Tibial nerve (tissue), 4 donors: ENCODE measurements at regions not wholly inside any gene's neighbourhood (a gene's known extent, or its start where the extent isn't known, plus 50 kb on each side); places are given as distances from the start of the nearest gene placed in this dataset.

Source experiments
- DNase-seq, 2 donors: peaks; one replicate each; pipeline ENCODE4 v3.0.0-alpha.2; 2019; ENCODE audit warnings: low spot score in 2 of 2
- H3K27ac ChIP-seq, 4 donors: fragments of 200-600 bp; sonication (generic) in 3 of 4; one replicate each; pipeline ENCODE4 v1.5.1; 2017 to 2019; ENCODE audit warnings: mild to moderate bottlenecking in 1 of 4
- H3K27me3 ChIP-seq, 2 donors: fragments of 200-600 bp; sonication (generic) in 1 of 2; one replicate each; pipeline versions ENCODE4 v1.5.1 to v1.6.0; 2017 to 2019
- H3K36me3 ChIP-seq, 3 donors: fragments of 200-600 bp; sonication (generic); one replicate each; pipeline ENCODE4 v1.5.1; 2018 to 2019
- H3K4me1 ChIP-seq, 4 donors: fragments of 200-600 bp; sonication (generic) in 3 of 4; one replicate each; pipeline ENCODE4 v1.5.1; 2017 to 2019
- H3K4me3 ChIP-seq, 4 donors: fragments of 200-600 bp; sonication (generic) in 3 of 4; one replicate each; pipeline ENCODE4 v1.5.1; 2017 to 2019; ENCODE audit warnings: mild to moderate bottlenecking in 1 of 4, moderate library complexity in 1 of 4
- H3K9me3 ChIP-seq, 4 donors: fragments of 200-600 bp; sonication (generic) in 3 of 4; one replicate each; pipeline ENCODE4 v1.5.1; 2017 to 2019
- EP300 ChIP-seq, 2 donors: sonication (generic); formaldehyde crosslinking; IDR thresholded peaks; one replicate each; pipeline ENCODE4 v1.6.1; 2017; ENCODE audit warnings: antibody characterized with exemption in 2 of 2, mild to moderate bottlenecking in 1 of 2
- POLR2A ChIP-seq, 2 donors: fragments of 450-650 bp; IDR thresholded peaks; one replicate each; pipeline ENCODE4 v1.6.1; 2017; ENCODE audit warnings: antibody characterized with exemption in 2 of 2, mild to moderate bottlenecking in 2 of 2, moderate library complexity in 2 of 2
- WGBS, 2 donors: methylation state at CpG; one replicate each; pipeline ENCODE4 v1.1.5; 2018; 5-methylcytosine and 5-hydroxymethylcytosine counted together
- TF ChIP-seq, protein P1 (sequence below), 5 experiments: fragments of 200-600 bp in 3 of 5; fragments of 450-650 bp in 2 of 5; sonication (generic) in 3 of 5; IDR thresholded peaks; one replicate each; pipeline ENCODE4 v1.5.1; 2016 to 2019; ENCODE audit warnings: antibody characterized with exemption in 5 of 5, mild to moderate bottlenecking in 3 of 5, moderate library complexity in 2 of 5

DNA sequence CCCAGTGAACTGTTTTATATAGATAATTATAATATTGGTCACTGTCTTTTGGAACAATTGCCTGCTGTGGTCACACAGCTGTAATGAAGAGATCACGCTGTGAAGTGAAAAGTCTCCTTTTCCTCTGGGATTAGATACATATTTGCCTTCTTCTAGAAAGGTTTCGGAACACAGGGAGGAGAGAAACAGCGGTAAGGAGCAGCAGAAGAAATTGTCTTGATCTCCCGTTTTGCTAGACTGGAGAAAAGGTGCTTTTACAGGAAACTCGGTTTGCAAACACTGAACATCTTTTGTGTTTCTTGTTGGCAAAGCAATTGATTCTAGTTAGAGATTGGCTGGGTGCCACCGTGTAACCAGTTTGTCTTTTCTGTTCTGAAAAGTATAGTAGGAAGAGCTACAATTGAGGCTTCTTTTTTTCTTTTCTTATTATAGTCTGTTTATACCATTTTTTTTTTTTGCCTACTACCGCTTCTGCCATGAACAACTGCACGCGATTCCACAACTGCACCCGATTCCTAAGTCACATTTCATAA is 404.1 kb upstream of the ID4 start:
- Histone ChIP-seq H3K4me1 (peaks cover 0 to 10% (median 0%) of the 10 kb centered on the region in 4 donors), H3K27me3 (no peaks in the 10 kb centered on the region), H3K27ac (no peak overlapping the region), H3K4me3 (no peak overlapping the region), H3K36me3 (no peaks in the 10 kb centered on the region), H3K9me3 (peaks cover 0 to 5% (median 0%) of the 10 kb centered on the region in 4 donors)
- WGBS, 2 donors, result 49 to 58% methylated on average over 10 of the region's 10 CpGs
- no peak for DNase-seq
- no peak for TF ChIP-seq POLR2A (IDR thresholded peaks at IDR 0.05)
- TF ChIP-seq EP300 (IDR thresholded peaks at IDR 0.05), result no peak
- TF ChIP-seq, protein P1, sequence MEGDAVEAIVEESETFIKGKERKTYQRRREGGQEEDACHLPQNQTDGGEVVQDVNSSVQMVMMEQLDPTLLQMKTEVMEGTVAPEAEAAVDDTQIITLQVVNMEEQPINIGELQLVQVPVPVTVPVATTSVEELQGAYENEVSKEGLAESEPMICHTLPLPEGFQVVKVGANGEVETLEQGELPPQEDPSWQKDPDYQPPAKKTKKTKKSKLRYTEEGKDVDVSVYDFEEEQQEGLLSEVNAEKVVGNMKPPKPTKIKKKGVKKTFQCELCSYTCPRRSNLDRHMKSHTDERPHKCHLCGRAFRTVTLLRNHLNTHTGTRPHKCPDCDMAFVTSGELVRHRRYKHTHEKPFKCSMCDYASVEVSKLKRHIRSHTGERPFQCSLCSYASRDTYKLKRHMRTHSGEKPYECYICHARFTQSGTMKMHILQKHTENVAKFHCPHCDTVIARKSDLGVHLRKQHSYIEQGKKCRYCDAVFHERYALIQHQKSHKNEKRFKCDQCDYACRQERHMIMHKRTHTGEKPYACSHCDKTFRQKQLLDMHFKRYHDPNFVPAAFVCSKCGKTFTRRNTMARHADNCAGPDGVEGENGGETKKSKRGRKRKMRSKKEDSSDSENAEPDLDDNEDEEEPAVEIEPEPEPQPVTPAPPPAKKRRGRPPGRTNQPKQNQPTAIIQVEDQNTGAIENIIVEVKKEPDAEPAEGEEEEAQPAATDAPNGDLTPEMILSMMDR (IDR thresholded peaks at IDR 0.05), result no peak

DNA sequence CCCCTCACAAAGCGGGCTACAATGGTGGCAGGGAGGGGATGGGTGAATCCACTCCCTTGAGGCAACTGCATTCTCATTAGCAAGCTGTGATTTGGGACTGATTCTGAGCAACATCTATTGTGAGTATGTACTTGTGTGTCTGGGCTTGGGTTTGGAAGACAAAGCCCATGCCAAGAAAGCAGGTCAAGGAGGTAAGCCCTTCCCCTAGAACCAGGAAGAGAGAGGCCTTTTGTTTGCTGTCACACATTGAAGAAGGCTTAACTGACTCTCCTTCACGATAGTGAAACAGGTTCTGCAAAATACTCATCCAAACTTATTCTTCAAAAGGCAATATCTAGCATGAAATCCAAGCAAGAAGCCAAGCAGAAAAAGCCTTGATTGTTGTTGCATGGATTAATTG is 403.1 kb upstream of the ID4 start:
- Histone ChIP-seq H3K4me3 (no peak overlapping the region), H3K36me3 (no peaks in the 10 kb centered on the region), H3K27me3 (no peaks in the 10 kb centered on the region), H3K9me3 (no peaks in the 10 kb centered on the region), H3K27ac (no peak overlapping the region), H3K4me1 (peaks cover 0 to 10% (median 0%) of the 10 kb centered on the region in 4 donors)
- WGBS, 2 donors, result 88 to 98% methylated on average over 2 of the region's 2 CpGs
- no peak for DNase-seq
- TF ChIP-seq EP300 (IDR thresholded peaks at IDR 0.05) (no peak), POLR2A (IDR thresholded peaks at IDR 0.05) (no peak)
- TF ChIP-seq, protein P1 (IDR thresholded peaks at IDR 0.05), result no peak

GRCh38 chr6:19435755-19436154 is 401.4 kb upstream of the ID4 start:
- no peak overlapping the region for H3K4me3 ChIP-seq
- WGBS, 2 donors, result 79 to 82% methylated on average over 3 of the region's 3 CpGs
- no peaks in the 10 kb centered on the region for H3K9me3 ChIP-seq
- TF ChIP-seq POLR2A (IDR thresholded peaks at IDR 0.05) (no peak), EP300 (IDR thresholded peaks at IDR 0.05) (no peak)
- TF ChIP-seq, protein P1 (IDR thresholded peaks at IDR 0.05), result no peak
- H3K27ac ChIP-seq, result no peak overlapping the region
- H3K27me3 ChIP-seq, result no peaks in the 10 kb centered on the region
- peaks cover 0 to 10% (median 0%) of the 10 kb centered on the region in 4 donors for H3K4me1 ChIP-seq
- H3K36me3 ChIP-seq, result no peaks in the 10 kb centered on the region
- no peak for DNase-seq

GRCh38 chr6:19438566-19439353 is 398.4 kb upstream of the ID4 start:
- Histone ChIP-seq H3K27me3 (no peaks in the 10 kb centered on the region), H3K36me3 (no peaks in the 10 kb centered on the region), H3K4me3 (no peak overlapping the region), H3K9me3 (no peaks in the 10 kb centered on the region), H3K27ac (no peak overlapping the region), H3K4me1 (no peaks in the 10 kb centered on the region)
- 86 to 90% methylated on average over 8 of the region's 8 CpGs for WGBS, 2 donors
- DNase-seq, result no peak
- TF ChIP-seq POLR2A (IDR thresholded peaks at IDR 0.05), result no peak
- no peak for TF ChIP-seq EP300 (IDR thresholded peaks at IDR 0.05)
- TF ChIP-seq, protein P1 (IDR thresholded peaks at IDR 0.05), result no peak

GRCh38 chr6:19440531-19440930 is 396.6 kb upstream of the ID4 start:
- no peak for TF ChIP-seq POLR2A (IDR thresholded peaks at IDR 0.05)
- TF ChIP-seq, protein P1 (IDR thresholded peaks at IDR 0.05), result no peak
- no peak for TF ChIP-seq EP300 (IDR thresholded peaks at IDR 0.05)
- DNase-seq, result no peak

More at GRCh38 chr6:19440531-19440930, 396.6 kb upstream of the ID4 start:
- WGBS, 2 donors, result 60% methylated on average over 3 of the region's 3 CpGs
- H3K27me3 ChIP-seq, result no peaks in the 10 kb centered on the region
- H3K27ac ChIP-seq, result no peak overlapping the region
- H3K9me3 ChIP-seq, result no peaks in the 10 kb centered on the region
- no peaks in the 10 kb centered on the region for H3K36me3 ChIP-seq
- H3K4me1 ChIP-seq, result no peaks in the 10 kb centered on the region
- no peak overlapping the region for H3K4me3 ChIP-seq
